ENCODE measurements at regions not wholly inside any gene's neighbourhood (a gene's known extent, or its start where the extent isn't known, plus 50 kb on each side); places are given as distances from the start of the nearest gene placed in this dataset.

DNA sequence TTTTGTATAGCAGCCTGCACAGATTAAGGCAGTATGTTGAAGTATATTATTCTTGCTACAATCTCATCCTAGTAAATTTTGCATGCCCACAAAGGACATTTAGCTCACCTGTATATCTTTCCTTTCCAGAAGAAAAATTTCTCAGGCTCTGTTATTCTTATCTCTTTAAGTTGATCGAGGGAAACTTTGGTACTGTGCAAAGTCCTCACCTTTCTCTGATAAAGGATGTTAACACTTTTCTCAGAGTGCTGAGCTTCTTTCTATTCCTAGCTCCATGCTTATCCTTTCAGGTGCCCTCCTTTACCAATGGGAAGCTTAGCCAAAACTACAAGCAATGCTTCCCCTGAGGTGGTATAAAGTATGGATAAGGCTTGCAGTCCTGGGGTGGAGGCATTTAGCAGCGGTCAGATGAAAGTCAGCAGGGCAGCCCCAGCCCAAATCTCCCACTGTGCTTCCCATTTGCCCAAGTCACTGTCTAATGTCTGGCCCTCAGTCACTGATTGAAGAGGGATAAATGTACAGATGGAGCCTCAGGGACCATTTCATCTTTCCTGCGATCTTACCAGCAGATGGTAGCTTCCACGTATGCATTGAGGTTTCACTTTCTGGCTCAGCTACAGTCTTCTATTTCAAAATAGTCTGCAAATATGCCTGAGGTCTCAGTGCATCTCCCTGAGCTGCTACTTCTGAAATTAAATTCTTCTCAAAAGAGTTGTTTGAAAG lies 127.8 kb upstream of the P2RY1 start:
- no peak for TF ChIP-seq POLR2A (IDR thresholded peaks at IDR 0.05; ENCODE audit: low read length)
- TF ChIP-seq GATA1 (IDR thresholded peaks at IDR 0.05; ENCODE audit: low read depth, low read length), result no peak

Measured in erythroblast (primary cell).